HG02870 (cell line): ENCODE measurements at regions not wholly inside any gene's neighbourhood (a gene's known extent, or its start where the extent isn't known, plus 50 kb on each side); places are given as distances from the start of the nearest gene placed in this dataset.

Experiments
- ATAC-seq: cut with Tn5 transposase; IDR thresholded peaks from one replicate; pipeline ENCODE4 v1.9.1; 2021; ENCODE audit warnings: mild to moderate bottlenecking, moderate library complexity; ENCODE audit not compliant: unreplicated experiment

DNA sequence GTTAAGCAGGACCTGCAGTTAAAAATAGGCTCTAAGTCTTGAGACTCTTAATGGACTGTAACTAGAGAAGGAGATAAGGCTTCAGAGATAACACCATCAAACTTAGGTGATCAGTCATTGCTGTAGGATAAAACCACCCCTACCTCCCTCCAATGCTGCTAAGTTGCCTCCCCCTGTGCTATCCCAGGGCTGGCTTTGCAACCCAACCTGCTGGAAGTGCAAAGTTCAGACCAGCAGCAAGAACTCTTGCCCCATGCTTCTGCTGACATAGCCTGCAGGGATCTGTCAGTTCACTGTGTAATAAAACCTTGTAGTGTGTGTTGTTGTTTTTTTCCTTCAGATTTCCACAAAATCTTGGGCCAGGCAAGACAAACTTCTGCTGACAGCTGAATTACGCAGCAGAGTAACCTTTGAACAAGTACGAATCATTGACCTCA lies 57.4 kb upstream of the EPB41L3 start:
- ATAC-seq = no peak

DNA sequence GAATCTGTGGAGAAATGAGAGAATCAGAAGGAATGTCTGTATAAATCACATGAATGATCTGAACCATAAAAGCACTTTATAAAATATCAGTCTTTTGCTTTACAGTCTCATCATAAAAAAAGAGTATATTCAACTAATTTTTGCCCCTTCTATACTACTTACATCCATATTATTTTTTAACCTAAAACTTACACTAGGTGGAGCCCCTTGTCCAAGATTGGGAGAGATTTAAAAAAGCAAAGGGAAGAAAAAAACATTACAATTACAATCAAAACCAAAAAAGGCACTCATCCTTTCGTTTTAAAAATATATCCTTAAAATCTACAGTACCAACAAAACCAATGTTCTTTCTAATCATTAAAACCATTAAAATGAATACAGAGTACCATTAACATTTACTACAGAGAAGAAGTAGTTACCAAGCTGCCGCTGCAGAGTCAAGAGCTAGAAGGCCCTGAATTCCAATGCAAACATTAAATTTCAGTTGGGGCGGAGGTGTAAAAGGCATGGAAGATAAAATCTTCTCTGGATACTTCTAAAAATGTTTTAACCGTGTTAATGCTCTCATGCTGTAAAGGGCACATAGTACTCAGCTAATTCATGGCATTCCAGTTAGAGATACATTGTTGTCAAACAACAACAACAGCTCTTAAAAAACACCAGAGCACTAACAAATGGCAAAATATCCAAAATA lies 56.7 kb upstream of the EPB41L3 start:
- no peak for ATAC-seq

DNA sequence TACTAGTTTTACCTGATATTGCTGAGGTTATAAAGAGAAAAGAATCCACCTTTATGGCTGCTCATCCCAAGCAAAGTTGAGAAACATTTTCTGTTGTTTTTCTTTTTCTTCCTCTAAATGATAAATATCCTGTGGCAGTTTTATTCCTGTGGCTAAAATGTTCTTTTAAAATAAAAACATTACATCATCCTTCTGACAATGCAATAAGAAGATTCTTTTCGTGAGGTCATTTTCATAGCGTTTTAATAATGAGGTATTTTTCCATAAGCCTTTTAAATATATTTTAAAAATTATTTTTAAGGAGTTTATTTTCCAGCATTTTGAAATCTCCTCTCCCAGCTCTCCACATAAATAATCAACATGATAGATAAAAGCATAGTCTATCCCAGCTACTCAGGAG lies 52.8 kb upstream of the EPB41L3 start:
- no peak for ATAC-seq
